ENCODE measurements at regions not wholly inside any gene's neighbourhood (a gene's known extent, or its start where the extent isn't known, plus 50 kb on each side); places are given as distances from the start of the nearest gene placed in this dataset.

DNA sequence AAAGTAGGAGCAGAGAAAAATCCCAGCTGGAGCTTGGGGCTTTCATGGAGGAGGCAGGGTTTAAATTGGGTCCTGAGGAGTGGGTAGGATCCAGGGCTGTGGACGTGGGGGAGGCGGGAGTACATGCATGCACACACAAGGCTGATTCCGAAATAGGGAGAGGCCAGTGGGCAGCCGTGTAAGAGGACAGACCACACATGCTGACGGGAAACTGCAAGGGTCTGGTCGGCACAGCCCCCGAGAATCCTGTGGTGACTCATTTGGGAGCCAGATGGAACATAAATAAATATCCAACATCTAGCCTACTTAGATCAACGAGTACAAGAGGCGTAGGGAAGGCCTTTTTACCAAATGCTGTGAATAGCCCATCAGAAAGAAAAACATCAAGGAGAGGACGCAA, 216.3 kb upstream of the ZNF507 start (continued):
- TF ChIP-seq CTCF (IDR thresholded peaks at IDR 0.05; ENCODE audit: control extremely low read depth in 1 of 3, insufficient read depth in 1 of 3, low read depth in 1 of 3, low read length in 3 of 3) = no peak
- no peak for TF ChIP-seq HDAC6 (IDR thresholded peaks at IDR 0.05; ENCODE audit: low read depth, low read length)
- no peak for TF ChIP-seq CHD2 (IDR thresholded peaks at IDR 0.05; ENCODE audit: low read length)
- TF ChIP-seq SAP30 (IDR thresholded peaks at IDR 0.05; ENCODE audit: insufficient read depth, insufficient replicate concordance, low read length) = no peak
- TF ChIP-seq CEBPB (IDR thresholded peaks at IDR 0.05; ENCODE audit: low read depth, low read length) = no peak
- TF ChIP-seq PHF8 (conservative IDR thresholded peaks at IDR 0.05; ENCODE audit: low read depth, low read length) = no peak
- no peak for TF ChIP-seq JUN (IDR thresholded peaks at IDR 0.05; ENCODE audit: low read depth, low read length)
- no peak for TF ChIP-seq ASH2L (IDR thresholded peaks at IDR 0.05; ENCODE audit: low read length)
